Stimulated activated CD8-positive, alpha-beta memory T cell treated with anti-CD3 and anti-CD28 coated beads, Interleukin-12 subunit alpha, Interleukin-12 subunit beta, amount 100 ng/mL, for 4 hours (primary cell): ENCODE measurements at regions not wholly inside any gene's neighbourhood (a gene's known extent, or its start where the extent isn't known, plus 50 kb on each side); places are given as distances from the start of the nearest gene placed in this dataset.

Experiments
- DNase-seq: peaks from one replicate; pipeline ENCODE4 v3.0.0-alpha.2; 2020; ENCODE audit warnings: low read depth

DNA sequence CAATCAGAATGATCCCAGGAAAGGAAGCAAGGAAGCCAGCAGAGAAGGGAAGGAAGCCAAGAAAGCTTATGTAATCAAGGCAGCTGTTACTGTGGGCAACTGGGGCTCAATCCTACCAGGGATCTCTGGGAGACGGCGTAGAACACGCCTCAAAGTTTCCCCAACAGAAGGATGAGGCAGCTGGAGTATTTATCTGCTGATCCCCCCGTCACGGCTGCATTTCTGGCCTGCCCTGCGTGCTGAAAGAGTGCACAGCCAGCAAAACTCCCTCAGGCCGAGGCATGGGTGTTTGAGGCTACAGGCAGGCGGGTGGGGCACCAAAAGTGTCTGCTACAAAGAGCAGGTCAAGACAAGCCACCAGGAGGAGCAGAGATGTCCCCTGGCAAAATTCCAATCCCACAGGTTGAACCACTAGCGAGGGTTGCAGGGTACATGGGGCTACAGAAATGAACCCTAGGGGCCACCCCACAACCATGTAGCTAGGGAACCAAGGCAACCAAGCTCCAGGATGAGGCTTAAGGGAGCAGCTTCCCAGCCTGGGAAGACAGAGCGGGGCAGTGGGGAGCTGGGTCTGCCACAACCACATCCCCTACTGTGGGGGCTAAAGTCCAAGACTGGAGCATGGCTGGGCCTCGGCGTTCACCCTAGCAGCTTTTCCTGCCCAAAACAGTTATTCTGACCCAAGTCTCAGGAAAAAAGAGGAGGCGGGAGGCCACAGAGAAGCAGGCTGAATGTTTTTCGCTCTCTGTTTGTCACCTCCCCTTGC lies 113.4 kb downstream of the BCOR start:
- no peak for DNase-seq

DNA sequence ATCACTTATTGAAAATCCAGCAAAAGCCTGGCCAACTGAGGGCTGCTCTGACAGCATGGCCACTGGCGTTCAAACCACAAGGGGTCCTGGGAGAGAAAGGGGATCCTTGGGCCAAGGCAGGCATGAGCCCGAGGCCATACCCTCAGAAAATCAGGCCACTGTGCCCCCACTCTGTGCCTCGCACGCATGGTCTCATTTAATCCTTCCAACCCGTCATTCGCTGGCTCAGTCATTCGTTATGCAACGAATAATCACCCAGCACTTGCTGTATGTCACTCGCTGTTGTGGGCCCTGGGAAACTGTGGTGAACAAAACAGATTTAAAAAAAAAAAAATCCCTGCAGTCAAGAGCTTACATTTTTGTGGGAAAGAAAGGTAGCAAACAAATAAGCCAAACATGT lies 112.7 kb downstream of the BCOR start:
- no peak for DNase-seq

DNA sequence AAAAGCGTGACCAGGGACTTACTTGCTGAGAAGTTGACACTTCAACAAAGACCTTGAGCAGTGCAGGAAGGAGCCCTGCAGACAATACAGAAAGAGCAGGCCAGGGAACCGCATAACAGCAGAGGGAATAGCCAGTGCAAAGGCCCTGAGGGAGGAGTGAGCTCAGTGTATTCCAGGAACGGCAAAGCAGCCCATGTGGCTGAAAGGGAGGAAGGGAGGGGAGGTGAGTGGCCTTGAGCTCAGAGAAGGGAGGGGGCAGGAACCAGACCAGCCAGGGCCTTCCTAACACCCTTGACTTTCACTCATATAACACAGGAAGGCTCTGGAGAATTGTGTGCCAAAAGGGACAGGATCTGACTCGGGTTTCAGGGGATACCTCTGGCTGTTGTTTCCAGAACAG lies 112.2 kb downstream of the BCOR start:
- DNase-seq, result no peak

DNA sequence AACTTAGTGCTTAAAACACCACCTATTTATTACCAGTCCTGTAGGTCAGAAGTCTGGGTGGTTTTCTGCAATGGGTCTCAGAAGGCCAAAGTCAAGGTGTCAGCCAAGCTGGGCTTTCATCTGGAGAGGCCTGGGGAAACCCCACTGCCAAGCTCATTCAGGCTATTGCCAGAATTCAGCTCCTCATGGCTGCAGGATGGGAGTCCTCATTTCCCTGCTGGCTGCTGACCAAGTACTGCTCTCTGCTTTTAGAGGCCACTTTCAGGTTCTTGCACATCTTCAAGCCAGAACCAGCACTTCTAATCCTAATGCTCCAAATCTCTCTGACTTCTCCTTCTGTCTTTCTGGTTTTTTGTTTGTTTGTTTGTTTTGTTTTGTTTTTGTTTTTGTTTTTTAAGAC lies 109.3 kb downstream of the BCOR start:
- no peak for DNase-seq

DNA sequence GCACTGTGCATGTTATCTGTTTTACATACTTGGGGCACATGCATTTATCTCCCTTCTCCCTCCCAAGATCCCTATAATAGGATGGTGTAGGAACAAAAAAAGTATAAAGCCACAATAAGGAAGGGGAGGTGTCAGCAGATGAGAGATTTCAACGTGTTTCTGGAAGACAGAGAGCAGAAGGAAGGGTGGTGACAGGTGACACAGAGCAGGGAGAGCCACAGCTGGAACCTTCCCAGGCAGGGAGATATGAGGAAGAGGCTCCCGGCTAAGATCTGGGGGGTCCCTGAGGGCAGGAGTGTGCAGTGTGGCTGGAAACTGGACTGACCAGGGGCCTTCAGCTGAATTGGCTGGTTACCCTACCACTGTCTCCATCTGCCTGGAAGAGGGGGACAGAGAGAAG lies 107.4 kb downstream of the BCOR start:
- DNase-seq, result no peak

DNA sequence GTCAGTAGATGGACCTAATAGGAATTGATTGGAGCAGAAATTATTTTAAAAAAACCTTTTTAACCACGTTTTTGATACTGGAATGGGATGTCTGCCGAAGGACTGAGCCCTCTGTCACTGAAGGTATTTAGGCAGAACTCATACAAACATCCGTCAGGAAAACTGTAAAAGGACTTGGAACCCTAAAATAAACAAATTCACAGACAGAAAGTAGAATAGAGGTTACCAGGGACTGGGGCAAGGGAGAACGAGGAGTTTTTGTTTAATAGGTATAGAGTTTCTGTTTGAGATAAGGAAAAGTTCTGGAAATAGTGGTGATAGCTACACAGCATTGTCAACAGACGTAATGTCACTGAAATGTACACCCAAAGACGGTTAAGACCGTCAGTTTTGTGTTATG lies 105.5 kb downstream of the BCOR start:
- DNase-seq, result no peak

DNA sequence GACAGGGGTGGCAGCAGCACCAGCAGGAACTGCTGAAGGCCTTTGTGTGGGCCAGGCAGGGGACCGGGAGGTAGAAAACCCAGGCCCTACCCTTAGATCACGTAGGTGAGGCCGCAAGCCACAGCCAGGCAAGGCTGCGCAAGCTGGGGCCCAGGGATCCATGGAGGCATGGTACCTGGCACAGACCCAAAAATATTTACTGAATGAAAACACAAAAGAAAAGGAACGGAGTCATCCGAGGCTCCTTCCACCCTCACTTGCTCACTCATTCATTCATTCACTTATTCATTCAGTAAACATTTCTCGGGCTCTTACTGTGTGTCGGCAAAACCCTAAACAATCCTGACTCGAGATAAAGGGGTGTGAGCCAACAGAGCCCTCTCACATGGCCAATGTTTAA lies 102.3 kb downstream of the BCOR start:
- DNase-seq, result no peak

DNA sequence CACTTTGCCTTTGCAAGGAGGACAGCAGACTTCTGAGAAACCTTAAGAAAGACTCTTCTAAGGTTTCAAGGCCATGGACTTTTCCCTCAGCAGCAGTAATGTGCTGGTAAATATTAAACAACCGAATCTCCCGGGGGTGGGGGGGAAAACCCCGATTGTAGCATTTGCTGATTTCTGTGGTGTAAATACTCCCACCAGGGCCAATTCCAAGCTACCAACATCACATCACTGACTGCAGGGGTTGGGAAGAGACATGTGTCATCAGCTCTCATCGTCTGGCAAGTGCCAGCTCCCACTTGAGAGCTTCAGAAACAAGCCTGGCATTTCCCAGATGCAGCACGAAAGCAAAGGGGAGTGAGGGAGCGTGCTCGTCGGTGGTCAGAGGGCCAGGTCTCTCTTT lies 101.2 kb downstream of the BCOR start:
- no peak for DNase-seq

DNA sequence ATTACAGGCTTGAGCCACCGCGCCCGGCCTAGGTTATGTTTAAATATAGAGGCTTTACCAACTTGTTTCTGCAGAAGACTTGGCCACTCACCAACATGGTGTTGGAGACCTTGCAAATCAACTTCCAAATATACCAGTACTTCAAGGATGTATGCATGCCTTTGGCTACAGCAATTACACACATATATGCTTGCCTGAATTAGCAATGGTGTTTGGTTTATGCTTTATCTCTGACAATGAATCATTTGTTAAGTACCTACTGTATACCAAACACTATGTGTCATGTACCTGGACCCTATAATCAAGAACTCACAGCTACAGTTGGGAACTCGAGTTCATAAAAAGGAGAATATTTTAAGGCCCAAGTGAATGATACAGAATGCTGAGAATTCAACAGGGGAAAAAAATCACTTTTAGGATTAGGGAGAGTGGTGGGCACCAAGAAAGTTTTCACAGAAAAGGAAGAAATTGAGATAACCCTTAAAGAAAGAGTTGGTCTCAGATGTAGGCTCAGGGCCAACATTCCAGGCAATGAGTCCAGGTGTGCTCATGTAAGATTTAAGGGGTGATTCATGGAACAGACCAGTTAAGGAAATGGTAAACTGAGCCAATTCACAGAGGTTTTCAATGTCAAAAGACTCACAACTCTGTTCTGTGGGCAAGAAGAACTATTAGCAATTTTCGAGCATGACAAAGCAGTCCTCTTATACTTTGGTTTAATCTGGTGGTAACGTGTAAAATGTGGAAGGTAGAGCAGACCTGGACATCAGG lies 98.9 kb downstream of the BCOR start:
- no peak for DNase-seq
